Pancreas (tissue), 10 donors: ENCODE measurements at regions not wholly inside any gene's neighbourhood (a gene's known extent, or its start where the extent isn't known, plus 50 kb on each side); places are given as distances from the start of the nearest gene placed in this dataset.

ENCODE experiments used
- ATAC-seq, 4 donors: fragments of 200-7000 bp; cut with Tn5 transposase; one replicate each; pipeline versions ENCODE4 v1.8.0 to v1.9.1; 2020; ENCODE audit warnings: mild to moderate bottlenecking in 4 of 4, moderate library complexity in 4 of 4
- DNase-seq, 6 donors: peaks; one replicate each; pipeline ENCODE4 v3.0.0-alpha.2; 2020
- FAIRE-seq: peaks from 2 replicates; lab custom pipeline; 2012; peaks lifted over from hg19 to GRCh38; lab: Jason Lieb, UNC
- H3K27ac ChIP-seq, 4 donors: fragments of 200-600 bp; sonication (generic); 1 replicate in 3 of 4; 2 replicates in 1 of 4; pipeline versions ENCODE4 v1.5.0 to v1.8.0; 2020
- H3K27me3 ChIP-seq, 4 donors: fragments of 200-600 bp; one replicate each; pipeline ENCODE4 v1.8.0; 2021
- H3K36me3 ChIP-seq, 3 donors: fragments of 200-600 bp; sonication (generic) in 1 of 3; one replicate each; pipeline versions ENCODE4 v1.5.0 to v1.8.0; 2020 to 2021
- H3K4me1 ChIP-seq, 3 donors: fragments of 200-600 bp; one replicate each; pipeline ENCODE4 v1.8.0; 2021
- H3K4me3 ChIP-seq, 4 donors: fragments of 200-600 bp; sonication (generic) in 2 of 4; one replicate each; pipeline versions ENCODE4 v1.5.0 to v1.8.0; 2020 to 2021
- H3K9me3 ChIP-seq, 4 donors: fragments of 200-600 bp; one replicate each; pipeline ENCODE4 v1.8.0; 2021
- CTCF ChIP-seq, 4 donors: fragments of 200-600 bp; sonication (generic) in 3 of 4; IDR thresholded peaks; one replicate each; pipeline versions ENCODE4 v1.5.0 to v1.8.0; 2021; ENCODE audit warnings: antibody characterized with exemption in 4 of 4
- WGBS, 2 donors: extraction: QIAGEN DNeasy Blood & Tissue Kit; methylation state at CpG; one replicate each; pipeline ENCODE4 v1.1.7; 2013; 5-methylcytosine and 5-hydroxymethylcytosine counted together
- intact Hi-C, 3 donors: fragments of 100-400 bp; cut with DNase I; formaldehyde crosslinking; loops; one replicate each; pipeline versions ENCODE4 v1.11.1 to v1.14.2; 2022
- donor health status: healthy with polysubstance abuse.
- donor health status: DM: no; HTN: no; CAD: no; lungs with moderate emphysema.
- donor health status: DM: no; HTN: no; CAD: no.
- donor health status: control.
- donor health status: control.
- donor health status: Bipolar disorder and iron deficiency.
- donor health status: DM: yes; HTN: yes; CAD: no.
- donor health status: DM: no; HTN: no; CAD: no.
- donor health status: DM: no; HTN: no; CAD: no.
- donor health status: DM: yes; HTN: yes; CAD: no.

DNA sequence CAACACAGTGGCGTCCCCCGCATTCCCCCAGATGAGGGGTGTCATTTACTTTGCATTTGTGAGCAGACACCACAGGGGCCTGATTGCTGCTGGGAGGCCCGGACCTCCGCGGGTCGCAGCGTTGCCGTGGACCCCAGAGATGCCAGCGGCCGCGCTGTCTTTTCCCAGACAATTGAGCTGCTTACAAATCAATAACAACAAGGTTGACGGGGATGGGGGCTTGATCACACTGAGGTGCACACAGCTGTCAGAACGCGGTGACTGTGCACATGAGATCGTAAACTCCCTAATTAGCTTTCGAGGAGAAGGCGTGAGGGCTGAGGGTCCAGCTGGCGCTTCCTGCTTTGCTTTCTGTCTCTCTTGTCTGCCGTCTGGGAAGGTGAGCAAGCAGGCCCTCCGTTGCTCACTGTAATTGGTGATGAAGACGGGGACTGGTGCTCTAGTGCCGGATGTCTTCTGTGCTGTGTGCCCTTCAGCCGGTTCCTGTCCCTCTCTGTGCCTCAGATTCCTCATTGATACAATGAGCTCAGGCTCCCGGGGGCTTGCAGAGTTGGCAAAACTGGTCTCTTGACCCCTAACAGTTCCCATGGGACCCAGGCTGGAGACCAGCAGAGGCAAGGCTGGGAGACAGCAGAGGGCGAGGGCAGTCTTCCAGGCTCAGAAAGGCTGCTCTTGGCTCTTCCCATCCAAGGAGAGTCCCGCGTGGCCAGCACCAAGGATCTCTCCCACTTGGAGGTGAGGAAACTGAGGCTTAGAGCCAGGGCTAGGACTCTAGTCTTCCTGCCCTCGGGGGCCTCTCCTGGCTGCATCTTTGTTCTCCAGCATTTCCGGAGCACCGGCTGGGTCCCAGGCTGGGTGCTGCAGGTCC, 126.0 kb upstream of the PMEPA1 start:
- no peak for FAIRE-seq
- no peaks in the 10 kb centered on the region for H3K4me1 ChIP-seq
- ATAC-seq = no peak
- intact Hi-C loops = no loop called here
- 44 to 47% methylated on average over 30 of the region's 30 CpGs for WGBS, 2 donors
- H3K4me3 ChIP-seq = no peak overlapping the region
- no peak for TF ChIP-seq CTCF (IDR thresholded peaks at IDR 0.05)
- H3K9me3 ChIP-seq = no peaks in the 10 kb centered on the region
- H3K27ac ChIP-seq = no peak overlapping the region
- no peaks in the 10 kb centered on the region for H3K36me3 ChIP-seq
- H3K27me3 ChIP-seq = no peaks in the 10 kb centered on the region
- DNase-seq = peak in 1 of 6 donors; percentile 27

- no peak overlapping the region for H3K27ac ChIP-seq
- 76 to 78% methylated on average over 1 of the region's 1 CpG for WGBS, 2 donors
- ATAC-seq (no peak), FAIRE-seq (no peak), DNase-seq (no peak)
- H3K4me1 ChIP-seq = no peaks in the 10 kb centered on the region
- TF ChIP-seq CTCF (IDR thresholded peaks at IDR 0.05) = no peak
- H3K4me3 ChIP-seq = no peak overlapping the region
- H3K27me3 ChIP-seq = no peaks in the 10 kb centered on the region
- H3K36me3 ChIP-seq = no peaks in the 10 kb centered on the region
- intact Hi-C loops = no loop called here
- no peaks in the 10 kb centered on the region for H3K9me3 ChIP-seq
Measured at GRCh38 chr20:57835074-57835452, 125.2 kb upstream of the PMEPA1 start.

GRCh38 chr20:57834306-57835073, 124.7 kb upstream of the PMEPA1 start:
- Histone ChIP-seq H3K27ac (no peak overlapping the region), H3K9me3 (no peaks in the 10 kb centered on the region), H3K27me3 (no peaks in the 10 kb centered on the region), H3K36me3 (no peaks in the 10 kb centered on the region), H3K4me3 (no peak overlapping the region), H3K4me1 (no peaks in the 10 kb centered on the region)
- DNase-seq (no peak), ATAC-seq (no peak), FAIRE-seq (no peak)
- 55 to 66% methylated on average over 17 of the region's 17 CpGs for WGBS, 2 donors
- intact Hi-C loops = no loop called here
- TF ChIP-seq CTCF (IDR thresholded peaks at IDR 0.05) = no peak

- 57 to 59% methylated on average over 8 of the region's 8 CpGs for WGBS, 2 donors
- DNase-seq (peak in 1 of 6 donors; percentile 26), ATAC-seq (no peak), FAIRE-seq (no peak)
- no peak overlapping the region for H3K4me3 ChIP-seq
- H3K27me3 ChIP-seq = no peaks in the 10 kb centered on the region
- H3K9me3 ChIP-seq = no peaks in the 10 kb centered on the region
- no peak for TF ChIP-seq CTCF (IDR thresholded peaks at IDR 0.05)
- no peaks in the 10 kb centered on the region for H3K36me3 ChIP-seq
- H3K27ac ChIP-seq = no peak overlapping the region
- H3K4me1 ChIP-seq = no peaks in the 10 kb centered on the region
- intact Hi-C loops = no loop called here
Measured at GRCh38 chr20:57831993-57832585, 122.3 kb upstream of the PMEPA1 start.
